C4-2B (cell line): ENCODE measurements at regions not wholly inside any gene's neighbourhood (a gene's known extent, or its start where the extent isn't known, plus 50 kb on each side); places are given as distances from the start of the nearest gene placed in this dataset.

Source experiments
- ZFX ChIP-seq: fragments of 450-650 bp; IDR thresholded peaks from 2 replicates; pipeline ENCODE4 v1.6.1; 2017
- TF ChIP-seq, protein P1 (sequence below): fragments of 450-650 bp; conservative IDR thresholded peaks from 2 replicates; pipeline ENCODE4 v1.5.1; 2017; ENCODE audit warnings: mild to moderate bottlenecking

- TF ChIP-seq, protein P1, sequence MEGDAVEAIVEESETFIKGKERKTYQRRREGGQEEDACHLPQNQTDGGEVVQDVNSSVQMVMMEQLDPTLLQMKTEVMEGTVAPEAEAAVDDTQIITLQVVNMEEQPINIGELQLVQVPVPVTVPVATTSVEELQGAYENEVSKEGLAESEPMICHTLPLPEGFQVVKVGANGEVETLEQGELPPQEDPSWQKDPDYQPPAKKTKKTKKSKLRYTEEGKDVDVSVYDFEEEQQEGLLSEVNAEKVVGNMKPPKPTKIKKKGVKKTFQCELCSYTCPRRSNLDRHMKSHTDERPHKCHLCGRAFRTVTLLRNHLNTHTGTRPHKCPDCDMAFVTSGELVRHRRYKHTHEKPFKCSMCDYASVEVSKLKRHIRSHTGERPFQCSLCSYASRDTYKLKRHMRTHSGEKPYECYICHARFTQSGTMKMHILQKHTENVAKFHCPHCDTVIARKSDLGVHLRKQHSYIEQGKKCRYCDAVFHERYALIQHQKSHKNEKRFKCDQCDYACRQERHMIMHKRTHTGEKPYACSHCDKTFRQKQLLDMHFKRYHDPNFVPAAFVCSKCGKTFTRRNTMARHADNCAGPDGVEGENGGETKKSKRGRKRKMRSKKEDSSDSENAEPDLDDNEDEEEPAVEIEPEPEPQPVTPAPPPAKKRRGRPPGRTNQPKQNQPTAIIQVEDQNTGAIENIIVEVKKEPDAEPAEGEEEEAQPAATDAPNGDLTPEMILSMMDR = no peak
- no peak for TF ChIP-seq ZFX
These were observed 582.3 kb downstream of the SLC4A3 start for GRCh38 chr2:220209751-220210150.
